HG03378 (cell line): ENCODE measurements at regions not wholly inside any gene's neighbourhood (a gene's known extent, or its start where the extent isn't known, plus 50 kb on each side); places are given as distances from the start of the nearest gene placed in this dataset.
"Not testable (repeated sequence)": the region's sequence is repeated elsewhere in the genome, so short reads cannot be mapped to it uniquely, and the experiment has no call there.

Source experiments
- ATAC-seq: cut with Tn5 transposase; IDR thresholded peaks from one replicate; pipeline ENCODE4 v1.9.1; 2021; ENCODE audit warnings: mild to moderate bottlenecking, moderate library complexity; ENCODE audit not compliant: unreplicated experiment

- no peak for ATAC-seq
Observed at GRCh38 chr10:84907461-84908009, 579.1 kb downstream of the CCSER2 start.

- ATAC-seq: no peak
Observed at GRCh38 chr10:84908491-84908890, 580.1 kb downstream of the CCSER2 start.

- ATAC-seq: no peak
Observed at GRCh38 chr10:84921701-84922100, 593.3 kb downstream of the CCSER2 start.

- no peak for ATAC-seq
Observed at GRCh38 chr10:84924131-84924530, 595.7 kb downstream of the CCSER2 start.

- no peak for ATAC-seq
Observed at GRCh38 chr10:84925495-84925894, 597.1 kb downstream of the CCSER2 start.

GRCh38 chr10:84933402-84933801 lies 605.0 kb downstream of the CCSER2 start:
- no peak for ATAC-seq

GRCh38 chr10:84935772-84936171 lies 607.4 kb downstream of the CCSER2 start:
- no peak for ATAC-seq

GRCh38 chr10:84938117-84938905 lies 609.9 kb downstream of the CCSER2 start:
- ATAC-seq: no peak

- ATAC-seq: no peak
Observed at GRCh38 chr10:84943541-84943940, 615.2 kb downstream of the CCSER2 start.

- no peak for ATAC-seq
Observed at GRCh38 chr10:84944187-84944586, 615.8 kb downstream of the CCSER2 start.

- no peak for ATAC-seq
Observed at GRCh38 chr10:84945791-84946190, 617.4 kb downstream of the CCSER2 start.

GRCh38 chr10:84946904-84947303 lies 618.5 kb downstream of the CCSER2 start:
- no peak for ATAC-seq

GRCh38 chr10:84948644-84949043 lies 620.3 kb downstream of the CCSER2 start:
- no peak for ATAC-seq

GRCh38 chr10:84951616-84952015 lies 623.2 kb downstream of the CCSER2 start:
- ATAC-seq: no peak

GRCh38 chr10:84957427-84957826 lies 629.0 kb downstream of the CCSER2 start:
- ATAC-seq: no peak

GRCh38 chr10:84965468-84965867 lies 637.1 kb downstream of the CCSER2 start:
- no peak for ATAC-seq

- no peak for ATAC-seq
Observed at GRCh38 chr10:84966708-84967441, 638.5 kb downstream of the CCSER2 start.

GRCh38 chr10:84969297-84969696 lies 640.9 kb downstream of the CCSER2 start:
- ATAC-seq: not testable (repeated sequence)

- ATAC-seq: no peak
Observed at GRCh38 chr10:84987039-84987438, 658.6 kb downstream of the CCSER2 start.

- no peak for ATAC-seq
Observed at GRCh38 chr10:84988011-84988410, 659.6 kb downstream of the CCSER2 start.

- no peak for ATAC-seq
Observed at GRCh38 chr10:84990713-84991112, 662.3 kb downstream of the CCSER2 start.

GRCh38 chr10:84991301-84991700 lies 662.9 kb downstream of the CCSER2 start:
- ATAC-seq: no peak
